LoVo (cell line): ENCODE measurements at regions not wholly inside any gene's neighbourhood (a gene's known extent, or its start where the extent isn't known, plus 50 kb on each side); places are given as distances from the start of the nearest gene placed in this dataset.

ENCODE experiments used
- DNase-seq: peaks from one replicate; pipeline ENCODE4 v3.0.0-alpha.2; 2016; ENCODE audit warnings: low spot score

DNA sequence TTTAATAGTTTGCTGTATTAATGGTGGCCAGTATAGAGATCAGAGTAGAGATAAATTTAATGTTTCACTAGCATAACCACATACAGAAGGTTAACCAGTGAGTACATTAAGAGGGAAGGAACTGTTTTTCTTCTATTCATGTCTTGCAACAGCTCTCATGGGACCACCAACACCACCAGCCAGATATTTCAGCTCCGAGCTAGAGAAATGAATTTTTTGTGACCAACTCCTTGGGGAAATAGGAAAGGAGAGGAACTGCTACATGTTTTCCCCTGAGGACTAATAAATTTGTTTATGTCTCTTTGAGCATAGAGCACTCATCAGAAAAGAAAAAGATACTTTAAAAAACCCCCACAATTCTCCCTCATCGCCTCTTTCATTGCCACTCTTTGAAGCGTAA lies 247.5 kb downstream of the MBNL1 start:
- no peak for DNase-seq

DNA sequence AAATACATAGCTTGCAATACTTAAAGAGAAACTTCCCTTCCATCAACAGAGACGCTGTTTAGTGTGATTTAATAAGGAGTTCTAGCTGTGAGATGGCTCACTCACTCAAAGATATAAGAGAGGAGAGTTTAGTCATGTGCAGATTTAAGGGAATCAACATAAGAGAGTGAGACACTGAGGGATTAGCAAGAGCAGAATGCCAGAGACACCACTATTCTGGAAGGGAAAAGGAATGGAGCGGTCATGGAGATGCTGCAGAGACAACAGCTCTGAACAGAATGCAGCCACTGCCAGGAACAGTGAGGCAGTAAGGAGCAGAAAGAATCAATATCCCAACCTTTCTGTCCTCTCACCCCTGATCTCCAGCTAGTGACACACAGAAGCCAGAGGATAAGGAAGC lies 248.8 kb downstream of the MBNL1 start:
- no peak for DNase-seq

DNA sequence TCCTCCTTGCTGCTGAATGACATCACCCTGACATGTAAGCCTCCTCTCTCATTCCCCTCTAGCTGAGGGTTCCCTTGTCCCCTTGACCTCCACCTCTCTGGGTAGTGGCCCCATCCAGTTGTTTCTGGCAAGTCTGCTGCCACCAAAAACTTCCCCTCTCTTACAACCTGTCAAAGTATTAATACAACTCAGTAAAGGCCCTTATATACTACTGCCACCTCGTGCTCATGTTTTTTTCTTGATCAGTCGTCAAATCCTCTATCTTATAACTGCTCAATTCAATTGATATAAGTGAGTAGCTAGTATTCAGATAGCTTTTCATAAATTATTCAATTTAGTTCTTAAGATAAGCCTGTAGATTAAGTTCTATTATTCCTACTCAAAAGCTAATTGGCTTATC lies 249.6 kb downstream of the MBNL1 start:
- DNase-seq = no peak

DNA sequence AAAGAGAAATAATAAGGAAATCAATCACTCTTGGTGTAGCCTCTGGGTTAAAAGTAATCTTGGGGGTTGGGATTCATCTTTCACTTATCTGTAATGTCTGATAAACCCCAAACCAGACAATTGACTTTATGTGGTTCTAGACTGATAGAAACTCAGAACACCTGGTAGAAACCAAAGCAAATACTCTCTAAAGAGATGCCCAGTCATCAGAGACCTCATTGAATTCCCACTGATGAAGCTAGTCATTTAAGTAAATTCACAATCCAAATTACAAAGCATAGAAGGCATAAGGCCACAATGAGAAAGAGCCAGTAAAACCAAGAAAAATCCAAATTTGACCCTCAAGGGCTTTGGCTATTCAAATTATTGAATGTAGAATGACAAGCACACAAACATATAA lies 250.6 kb downstream of the MBNL1 start:
- DNase-seq = no peak

DNA sequence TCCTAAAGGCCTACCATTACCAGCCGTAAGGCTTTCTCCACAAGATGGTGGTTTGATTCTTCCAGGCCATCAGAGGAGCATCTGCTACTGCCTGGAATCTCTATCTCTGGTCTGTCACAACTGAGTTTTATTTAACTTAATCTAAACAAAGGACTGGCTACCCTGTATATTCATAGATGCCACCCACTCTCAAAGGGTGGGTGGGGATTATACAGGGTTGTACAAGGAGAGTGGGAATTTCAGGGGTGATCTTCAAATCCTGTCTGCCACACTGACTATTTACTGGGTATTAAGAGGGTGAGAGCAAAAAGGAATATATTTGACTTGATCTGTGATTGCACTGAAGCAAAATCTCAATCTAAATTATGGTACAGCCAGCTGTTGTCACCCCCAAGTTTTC lies 253.3 kb downstream of the MBNL1 start:
- DNase-seq = no peak

DNA sequence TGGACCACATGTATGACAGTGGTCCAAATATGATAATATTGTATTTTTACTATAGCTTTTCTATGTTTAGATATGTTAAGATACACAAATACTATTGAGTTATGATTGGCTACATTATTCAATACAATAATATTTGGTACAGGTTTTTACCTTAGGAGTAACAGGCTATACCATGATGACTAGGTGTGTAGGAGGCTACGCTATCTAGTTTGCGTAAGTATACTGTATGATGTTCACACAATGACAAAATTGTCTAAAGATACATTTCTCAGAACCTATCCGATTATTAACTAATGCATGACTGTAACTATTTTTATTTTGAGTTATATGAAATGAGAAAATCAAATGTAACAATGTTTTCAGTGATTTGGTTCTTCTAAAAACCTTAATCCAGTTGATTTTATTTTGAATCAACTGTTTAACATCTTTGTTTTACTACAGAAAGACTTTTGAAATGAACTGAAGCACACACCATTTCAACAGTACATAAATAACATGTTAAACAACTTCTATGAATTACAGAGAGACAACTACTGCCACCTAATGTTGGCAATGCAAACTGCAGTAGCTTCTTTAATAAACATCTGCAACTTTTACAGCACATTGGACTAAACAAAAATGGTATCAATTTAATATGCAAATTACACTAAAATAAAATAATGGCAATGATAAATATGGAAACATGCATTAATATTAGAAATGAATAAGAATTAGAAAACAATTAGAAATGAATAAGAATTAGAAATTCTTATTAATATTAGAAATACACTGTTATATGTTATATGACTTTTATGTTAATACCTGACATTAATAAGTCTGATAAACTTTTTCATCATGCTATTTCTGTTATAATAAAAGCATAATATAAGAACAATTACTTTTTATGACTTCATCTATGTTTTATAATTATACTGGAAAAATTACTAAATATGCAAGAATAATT lies 255.7 kb downstream of the MBNL1 start:
- peak; percentile 58 for DNase-seq

DNA sequence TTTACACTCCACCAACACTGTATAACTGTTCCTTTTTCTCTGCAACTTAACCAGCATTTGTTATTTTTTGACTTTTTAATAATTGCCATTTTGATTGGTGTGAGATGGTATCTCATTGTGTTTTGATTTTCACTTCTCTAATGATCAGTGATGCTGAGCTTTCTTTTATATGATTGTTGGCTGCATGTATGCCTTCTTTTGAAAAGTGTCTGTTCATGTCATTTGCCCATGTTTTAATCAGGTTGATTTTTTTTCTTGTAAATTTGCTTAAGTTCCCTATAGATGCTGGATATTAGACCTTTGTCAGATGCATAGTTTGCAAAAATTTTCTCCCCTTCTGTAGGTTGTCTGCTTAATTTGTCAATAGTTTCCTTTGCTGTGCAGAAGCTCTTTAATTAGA lies 263.0 kb downstream of the MBNL1 start:
- no peak for DNase-seq

DNA sequence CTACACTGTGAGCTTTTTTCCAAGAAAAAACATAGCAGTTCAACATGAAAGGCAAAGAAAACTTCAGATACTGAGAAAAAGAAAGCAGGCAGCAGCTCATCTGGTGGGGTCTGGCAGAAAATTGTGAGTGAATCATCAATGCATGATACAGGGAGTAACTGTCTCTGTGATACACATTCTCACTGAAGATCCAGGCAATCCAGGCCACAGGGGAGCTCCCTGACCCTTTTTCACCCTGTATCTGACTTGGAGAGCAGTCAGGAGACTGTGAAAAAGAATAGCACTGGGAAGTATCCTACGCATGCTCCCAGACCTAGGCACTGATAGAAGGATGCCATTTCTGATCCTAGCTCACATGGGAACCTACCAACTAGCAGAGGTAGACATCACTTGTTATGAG lies 269.8 kb downstream of the MBNL1 start:
- DNase-seq = no peak

DNA sequence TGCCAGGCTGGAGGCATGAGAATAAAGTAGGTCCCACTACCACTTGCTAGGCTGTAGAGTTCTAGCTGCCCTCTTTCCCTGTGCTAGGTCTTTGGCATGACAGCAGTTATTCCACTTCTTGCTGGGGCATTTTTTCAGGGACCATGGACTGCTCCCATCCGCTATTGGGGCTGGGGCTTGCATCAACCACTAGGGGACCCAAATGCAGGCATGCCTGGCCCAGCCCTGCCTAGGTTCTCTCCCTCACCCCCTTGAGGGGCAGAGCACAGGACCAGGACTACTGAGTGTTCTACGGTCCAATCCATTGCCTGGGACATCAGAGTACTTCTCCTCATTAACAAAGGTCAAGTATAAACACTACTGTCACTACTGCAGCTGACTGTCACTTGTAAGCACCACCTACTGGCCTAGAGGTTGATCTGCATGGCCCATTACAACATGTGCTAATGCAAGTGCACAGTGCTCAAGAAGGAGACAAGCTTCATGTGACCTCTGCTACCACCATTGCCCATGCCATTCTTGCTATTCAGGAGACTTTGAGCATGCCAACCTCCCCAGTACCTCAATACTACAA lies 270.5 kb downstream of the MBNL1 start:
- no peak for DNase-seq

DNA sequence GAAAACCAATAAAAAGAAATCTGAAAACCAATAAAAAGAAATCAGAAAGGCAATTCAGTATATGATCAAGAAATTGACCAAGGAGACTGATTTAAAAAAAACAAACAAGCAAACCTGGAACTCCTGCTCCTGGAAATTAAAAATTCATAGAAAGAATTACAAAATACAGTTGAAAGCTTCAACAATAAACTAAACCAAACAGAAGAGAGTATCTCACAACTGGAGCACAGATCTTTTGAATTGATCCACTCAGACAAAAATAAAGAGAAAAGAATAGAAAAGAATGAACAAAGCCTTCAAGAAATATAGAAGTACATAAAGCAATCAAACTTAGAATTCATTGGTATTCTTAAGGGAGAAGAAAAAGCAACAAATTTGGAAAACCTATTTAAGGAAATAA lies 271.4 kb downstream of the MBNL1 start:
- DNase-seq = no peak

DNA sequence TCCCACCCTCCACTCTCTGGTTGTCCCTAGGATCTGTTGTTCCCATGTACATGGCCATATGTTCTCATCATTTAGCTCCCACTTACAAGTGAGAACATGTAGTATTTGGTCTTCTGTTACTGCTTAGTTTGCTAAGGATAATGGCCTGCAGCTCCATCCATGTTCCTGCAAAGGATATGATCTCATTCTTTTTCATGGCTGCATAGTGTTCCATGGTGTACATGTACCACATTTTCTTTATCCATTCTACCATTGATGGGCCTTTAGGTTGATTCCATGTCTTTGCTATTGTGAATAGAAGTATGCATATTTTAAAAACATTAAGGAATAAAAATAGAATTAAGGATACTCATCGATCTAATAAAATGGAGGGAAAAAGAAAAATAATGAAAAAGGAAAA lies 278.4 kb downstream of the MBNL1 start:
- no peak for DNase-seq

DNA sequence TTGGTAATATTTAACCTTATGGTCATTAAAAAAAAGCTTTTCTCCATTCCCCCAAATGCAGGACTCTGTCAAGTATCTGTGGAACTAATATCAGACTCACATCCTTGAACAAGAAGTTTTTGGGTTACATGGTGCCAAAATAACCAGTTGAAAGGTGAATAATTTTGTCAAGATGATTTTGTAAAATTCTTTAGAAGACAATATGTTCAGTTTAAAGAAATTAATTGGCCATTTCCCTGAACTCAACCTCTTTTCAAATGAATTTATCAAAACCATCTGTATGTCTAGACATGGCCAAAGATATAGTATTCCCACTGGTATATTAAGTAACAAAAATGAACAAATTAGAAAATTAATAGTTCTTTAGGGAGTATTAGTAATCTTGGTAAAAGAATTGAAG lies 280.5 kb downstream of the MBNL1 start:
- DNase-seq = no peak

DNA sequence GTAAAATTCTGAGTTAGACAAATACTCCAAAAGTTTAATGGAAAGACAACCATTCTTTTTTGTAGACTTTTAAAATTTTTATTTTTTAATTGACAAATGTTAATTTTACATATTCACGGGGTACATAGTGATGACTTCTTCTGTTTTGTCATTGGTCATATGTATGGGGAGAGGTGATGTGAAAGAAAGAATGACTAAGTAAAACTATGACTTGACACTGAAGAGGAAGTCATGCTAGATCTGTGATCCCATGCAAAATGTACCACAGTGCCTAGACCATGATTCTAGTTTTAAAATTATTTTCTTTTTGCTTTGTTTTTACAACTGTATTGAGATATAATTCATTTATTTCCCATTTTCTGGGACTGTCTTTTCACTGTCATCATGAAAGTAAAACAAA lies 281.6 kb downstream of the MBNL1 start:
- DNase-seq = no peak

DNA sequence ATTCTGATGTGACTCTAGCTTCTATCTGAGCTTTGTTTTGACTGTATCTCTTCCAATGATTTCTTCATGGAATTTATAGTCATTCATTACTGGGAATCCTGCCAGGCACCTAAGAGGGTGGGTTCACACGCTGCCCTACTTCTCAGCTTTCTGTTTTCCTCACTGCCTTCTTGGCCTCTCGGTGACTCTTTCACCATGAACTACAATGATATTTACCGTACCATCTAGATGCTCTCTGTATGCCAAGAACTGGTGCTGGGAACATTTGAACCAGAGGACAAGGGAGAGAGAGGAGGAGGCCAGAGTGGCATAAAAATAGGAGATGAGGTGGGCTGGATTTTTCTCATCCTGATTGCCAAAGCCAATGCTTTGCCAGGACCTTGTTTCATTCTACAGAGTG lies 280.0 kb upstream of the P2RY1 start:
- no peak for DNase-seq

DNA sequence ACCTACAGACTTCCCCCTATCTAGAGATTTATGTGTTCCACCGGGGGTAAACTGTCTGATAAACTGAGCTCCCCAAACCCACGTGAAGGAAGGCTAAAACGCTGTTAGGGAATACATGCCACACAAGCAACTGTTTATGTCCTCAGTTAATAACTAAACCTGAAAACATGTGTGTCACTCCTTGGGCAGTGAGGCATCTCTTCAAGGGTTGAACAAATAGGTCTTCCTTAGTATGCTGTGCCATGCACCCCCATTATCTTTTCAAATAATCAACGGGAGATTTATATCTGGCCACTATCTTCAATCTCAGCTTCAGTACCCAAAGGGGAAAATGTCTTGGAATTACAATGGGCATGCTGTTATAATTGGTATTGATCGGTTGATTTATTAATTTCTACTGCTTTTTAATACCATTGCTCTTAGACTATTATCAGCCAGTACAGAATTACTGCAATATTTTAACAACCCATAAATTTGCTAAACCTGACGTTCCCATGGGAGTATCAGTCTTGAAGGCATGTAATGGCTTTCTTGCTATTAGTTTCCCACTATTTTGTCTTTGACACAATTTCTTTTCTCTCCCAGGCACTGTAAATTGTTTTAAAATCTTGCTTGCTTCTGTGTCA lies 279.2 kb upstream of the P2RY1 start:
- no peak for DNase-seq

DNA sequence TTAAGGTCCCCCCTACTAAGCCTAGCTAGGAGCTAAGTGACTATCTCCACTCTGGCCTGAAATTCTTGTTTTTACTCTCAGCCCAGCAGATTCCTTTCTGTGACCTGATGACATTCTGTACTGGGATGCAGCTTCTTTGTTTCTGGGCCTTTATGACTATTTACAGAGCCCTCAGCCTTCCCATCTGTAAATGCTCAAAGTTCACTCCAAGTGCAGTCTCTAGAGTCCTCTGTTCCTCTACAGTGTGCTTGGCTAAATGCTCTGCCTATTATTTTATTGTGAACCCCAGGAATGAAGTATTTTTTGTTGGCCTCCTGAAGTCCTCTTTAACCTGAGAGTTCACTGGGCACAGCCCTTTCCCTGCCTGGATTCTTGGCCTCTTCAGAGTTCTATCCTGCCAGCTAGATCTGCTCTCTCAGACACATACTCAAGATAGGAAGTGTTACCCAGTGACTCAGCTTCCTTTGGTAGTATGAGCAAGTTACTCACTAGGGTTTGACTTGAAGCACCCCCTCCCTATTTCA lies 278.1 kb upstream of the P2RY1 start:
- DNase-seq = no peak

DNA sequence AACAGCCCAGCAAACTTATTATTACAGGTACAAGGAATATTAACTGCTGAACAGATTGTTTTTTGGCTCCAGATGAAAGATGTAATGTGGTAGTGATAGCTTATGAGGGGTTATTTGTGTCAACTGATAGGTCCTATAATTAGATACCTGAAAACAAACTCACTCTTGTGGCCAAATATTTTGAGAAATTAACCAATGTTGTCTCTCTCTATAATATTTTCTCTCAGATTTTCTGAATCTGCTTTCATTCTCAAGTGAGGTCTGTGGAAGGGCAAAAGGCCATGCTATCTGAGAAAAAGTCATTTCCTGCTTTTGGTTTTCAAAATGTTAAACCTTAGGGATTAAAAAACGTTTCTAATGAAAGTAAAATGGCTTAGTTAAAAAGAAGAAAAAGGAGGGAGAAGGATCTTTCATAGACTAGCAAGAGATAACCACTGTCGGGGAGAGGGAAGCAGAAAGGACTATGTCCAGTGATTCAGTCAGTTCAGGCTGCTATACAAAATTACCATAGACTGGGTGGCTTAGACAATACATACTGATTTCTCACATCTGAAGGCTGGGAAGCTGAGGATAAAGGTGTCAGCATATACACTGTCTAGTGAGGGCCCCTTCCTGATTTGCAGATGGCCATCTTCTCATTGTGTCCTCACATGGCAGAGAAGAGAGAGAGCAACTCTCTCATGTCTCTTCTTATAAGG lies 277.5 kb upstream of the P2RY1 start:
- DNase-seq = no peak

DNA sequence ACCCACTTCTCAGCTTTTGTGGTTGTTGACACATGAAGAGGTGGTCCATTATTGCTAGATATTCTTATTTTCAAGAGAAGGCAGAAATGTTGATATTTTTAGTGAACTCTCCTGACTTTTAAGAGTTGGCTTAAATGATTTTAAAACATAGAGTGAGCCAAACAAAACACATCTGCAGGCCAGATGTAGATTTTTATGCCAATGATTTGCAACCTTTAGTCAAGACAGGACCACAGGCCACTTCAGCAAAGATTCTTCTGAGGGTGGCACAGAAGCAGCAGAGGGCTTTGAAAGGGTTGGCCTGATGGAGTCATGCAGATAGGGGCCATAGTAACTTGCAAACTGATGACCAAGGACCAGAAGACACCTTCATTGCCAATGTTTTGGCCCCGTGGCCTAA lies 276.5 kb upstream of the P2RY1 start:
- no peak for DNase-seq

DNA sequence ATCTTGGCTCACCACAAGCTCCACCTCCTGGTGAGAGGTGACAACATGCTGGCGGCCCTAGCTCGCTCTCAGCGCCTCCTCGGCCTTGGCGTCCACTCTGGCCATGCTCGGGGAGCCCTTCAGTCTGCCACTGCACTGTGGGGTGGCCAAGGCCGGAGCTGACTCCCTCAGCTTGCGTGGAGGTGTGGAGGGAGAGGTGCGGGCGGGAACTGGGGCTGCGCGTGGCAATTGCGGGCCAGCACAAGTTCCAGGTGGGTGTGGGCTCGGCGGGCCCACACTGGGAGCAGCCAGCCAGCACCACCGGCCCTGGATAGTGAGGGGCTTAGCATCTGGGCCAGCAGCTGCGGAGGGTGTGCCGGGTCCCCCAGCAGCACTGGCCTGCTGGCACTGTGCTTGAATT lies 275.7 kb upstream of the P2RY1 start:
- DNase-seq = no peak

DNA sequence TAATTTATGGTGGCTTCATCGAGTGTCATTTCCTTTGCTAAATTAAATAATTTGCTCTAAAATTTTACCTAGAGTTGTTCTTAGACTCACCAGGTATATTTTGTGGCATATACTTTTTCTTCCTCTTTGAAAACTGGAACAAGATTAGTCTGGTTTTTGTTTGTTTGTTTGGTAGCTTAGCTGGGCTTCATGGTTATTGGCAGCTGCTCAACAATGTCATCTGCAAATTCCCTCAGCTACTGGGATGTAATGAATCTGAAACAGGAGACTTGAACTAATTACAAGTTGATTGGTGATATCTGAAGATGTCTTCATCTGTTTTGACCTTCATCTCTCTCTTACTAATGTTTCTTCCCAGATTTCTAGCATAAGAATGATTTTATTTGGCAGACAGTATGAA lies 270.5 kb upstream of the P2RY1 start:
- no peak for DNase-seq

DNA sequence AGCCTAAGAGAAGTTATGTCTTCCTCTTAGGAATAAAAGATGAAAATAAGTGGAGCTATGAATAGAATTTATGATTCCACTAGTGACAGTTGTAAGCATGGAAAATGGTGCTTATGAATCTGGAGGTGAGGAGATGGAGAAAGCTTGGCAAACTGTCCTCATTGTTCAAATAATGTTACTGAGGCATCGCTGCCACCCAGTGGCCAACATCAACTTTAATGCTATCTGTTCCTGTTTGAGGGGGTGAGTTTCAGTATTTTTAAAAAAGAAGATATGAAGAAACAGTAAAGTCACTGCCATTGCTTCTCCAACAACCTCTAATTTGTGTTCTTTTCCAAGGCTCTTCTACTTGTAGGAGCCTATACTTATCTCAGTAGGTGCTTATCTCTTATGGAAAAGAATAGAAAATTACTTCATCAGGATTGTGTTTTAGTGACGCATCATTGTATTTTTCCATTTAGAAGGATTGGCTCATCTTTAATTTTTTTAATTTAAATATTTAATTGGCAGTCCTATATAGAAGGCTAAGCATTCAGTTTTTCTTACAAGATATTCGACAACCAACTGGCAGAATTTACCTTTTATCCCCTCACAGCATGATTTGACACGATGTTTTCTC lies 260.4 kb upstream of the P2RY1 start:
- DNase-seq = peak; percentile 46

DNA sequence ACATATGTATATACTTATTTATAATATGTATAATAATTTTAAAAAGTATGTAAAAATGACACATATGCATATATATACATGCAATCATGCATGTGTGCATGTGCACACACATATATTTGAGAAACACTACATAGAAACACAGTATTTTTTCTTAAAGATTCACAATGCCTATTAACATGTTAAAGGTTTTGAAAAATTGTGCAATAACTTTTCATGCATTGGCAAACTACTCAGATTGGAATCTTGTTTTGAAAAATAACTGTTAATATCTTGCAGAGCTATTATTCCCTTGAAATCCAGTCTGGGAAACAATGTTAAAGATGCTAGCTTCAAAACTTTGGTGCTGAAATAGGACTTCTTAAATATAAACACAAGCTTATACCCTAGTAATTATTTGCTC lies 256.2 kb upstream of the P2RY1 start:
- DNase-seq = no peak
